GM19438 (cell line): ENCODE measurements at regions not wholly inside any gene's neighbourhood (a gene's known extent, or its start where the extent isn't known, plus 50 kb on each side); places are given as distances from the start of the nearest gene placed in this dataset.
"Not testable (repeated sequence)": the region's sequence is repeated elsewhere in the genome, so short reads cannot be mapped to it uniquely, and the experiment has no call there.

Source experiments
- ATAC-seq: cut with Tn5 transposase; IDR thresholded peaks from one replicate; pipeline ENCODE4 v1.9.1; 2021; ENCODE audit warnings: low read depth; ENCODE audit not compliant: unreplicated experiment

DNA sequence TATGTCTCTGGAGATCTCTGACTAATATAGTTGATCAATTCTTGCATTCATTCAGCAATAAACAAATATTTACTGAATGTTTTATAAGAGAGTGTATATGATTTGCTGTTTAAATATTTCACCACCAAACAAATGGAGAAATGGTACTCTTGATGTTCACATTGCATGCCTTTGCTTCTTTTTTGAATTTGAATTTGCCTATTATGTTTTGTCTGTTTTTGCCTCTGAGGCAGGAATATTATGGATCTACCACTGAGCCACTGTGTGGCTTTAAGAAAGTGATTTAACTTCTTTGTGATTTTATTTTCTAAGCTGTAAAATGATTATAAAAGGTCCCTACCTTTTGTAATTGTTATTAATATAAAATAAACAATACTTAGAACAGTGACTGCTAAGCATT is 345.0 kb downstream of the DOK5 start:
- ATAC-seq, result no peak

DNA sequence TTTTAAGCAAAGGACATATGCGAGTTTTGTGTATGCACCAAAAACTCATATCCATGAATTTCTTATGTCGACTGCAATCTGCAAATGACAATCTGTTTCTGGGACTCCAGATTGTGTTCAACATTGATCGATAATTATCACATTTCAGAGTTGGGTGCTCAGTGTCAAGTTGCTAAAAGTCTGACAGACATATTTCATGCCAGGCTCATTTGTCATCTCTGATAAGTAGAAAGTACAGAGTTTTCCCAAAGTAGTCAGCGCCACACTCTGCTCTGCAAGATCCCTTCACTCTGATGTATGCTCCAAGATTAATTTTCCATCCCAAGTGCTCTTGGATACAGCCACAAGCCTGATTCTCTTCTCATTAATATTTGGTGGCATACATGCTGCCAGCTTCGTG is 331.1 kb downstream of the DOK5 start:
- ATAC-seq, result no peak

DNA sequence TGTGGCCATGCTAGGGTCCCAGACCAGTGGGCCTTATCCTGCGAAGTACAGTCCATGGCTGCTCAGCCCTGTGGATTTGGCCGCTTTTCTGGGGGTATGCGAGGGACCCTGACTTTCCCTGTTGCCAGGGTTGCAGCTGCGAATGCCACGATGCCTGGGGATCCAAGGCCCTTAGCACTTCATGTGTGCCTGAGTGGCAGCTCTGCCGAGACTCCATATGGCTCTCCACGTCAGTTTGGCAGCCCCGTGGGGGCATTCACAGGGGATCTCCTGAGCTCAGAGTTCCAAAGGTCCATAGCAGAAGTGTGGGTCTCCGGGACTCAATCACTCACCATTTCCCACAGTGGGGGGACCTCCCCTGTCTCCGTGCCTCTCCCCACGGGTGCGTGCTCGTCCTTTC is 319.5 kb downstream of the DOK5 start:
- ATAC-seq, result no peak

DNA sequence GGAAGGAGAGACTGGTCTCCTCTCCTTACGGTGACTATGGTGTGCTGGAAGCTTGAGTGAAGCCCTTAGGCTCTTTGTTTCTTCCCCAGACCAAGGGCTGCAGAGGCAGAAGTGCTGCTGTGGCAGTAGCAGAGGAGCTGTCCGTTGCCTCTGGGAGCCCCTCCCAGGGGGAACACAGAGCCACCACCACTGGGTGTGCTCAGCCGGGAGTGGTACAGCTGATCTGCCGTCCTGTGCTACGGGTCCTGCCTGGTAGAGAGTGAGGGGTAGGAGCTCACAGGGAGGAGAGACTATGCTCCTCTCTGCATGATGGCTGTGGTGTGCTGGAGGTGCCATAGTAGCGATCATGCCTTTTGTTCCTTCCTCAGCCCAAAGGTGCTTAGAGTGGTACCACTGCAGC is 318.7 kb downstream of the DOK5 start:
- ATAC-seq, result no peak

DNA sequence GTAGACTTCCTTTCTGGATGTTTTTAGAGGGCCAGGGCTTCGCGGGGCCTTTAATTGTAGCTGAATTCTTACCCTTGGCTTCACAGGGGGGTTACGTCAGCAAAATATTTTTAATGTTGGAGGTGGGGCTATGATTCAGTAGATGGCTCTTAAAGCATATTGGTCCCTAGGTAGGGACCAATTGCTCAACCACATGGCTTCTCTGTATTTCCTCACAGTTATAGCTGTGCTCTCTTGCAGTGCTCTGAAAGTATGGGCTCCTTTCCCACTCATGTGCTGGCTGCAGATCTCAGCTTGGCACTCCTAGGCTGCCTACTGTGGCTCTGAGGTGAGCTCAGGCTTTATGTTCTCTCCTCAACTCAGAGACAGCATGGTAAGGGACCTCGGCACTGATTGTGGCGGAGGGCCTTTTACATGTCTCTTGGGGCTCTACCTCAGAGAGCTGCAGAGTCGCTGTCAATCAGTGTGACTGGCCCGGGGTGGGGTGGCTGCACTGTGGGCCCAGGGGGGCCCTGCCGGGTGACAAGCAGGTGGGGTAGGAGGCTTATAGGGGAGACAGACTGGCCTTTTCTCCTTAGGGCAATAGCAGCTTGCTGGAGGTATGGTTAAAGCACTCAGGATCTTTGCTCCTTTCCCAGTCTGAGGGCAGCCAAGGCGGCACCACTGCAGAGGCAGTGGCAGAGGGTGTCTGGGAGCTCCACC is 318.0 kb downstream of the DOK5 start:
- no peak for ATAC-seq

DNA sequence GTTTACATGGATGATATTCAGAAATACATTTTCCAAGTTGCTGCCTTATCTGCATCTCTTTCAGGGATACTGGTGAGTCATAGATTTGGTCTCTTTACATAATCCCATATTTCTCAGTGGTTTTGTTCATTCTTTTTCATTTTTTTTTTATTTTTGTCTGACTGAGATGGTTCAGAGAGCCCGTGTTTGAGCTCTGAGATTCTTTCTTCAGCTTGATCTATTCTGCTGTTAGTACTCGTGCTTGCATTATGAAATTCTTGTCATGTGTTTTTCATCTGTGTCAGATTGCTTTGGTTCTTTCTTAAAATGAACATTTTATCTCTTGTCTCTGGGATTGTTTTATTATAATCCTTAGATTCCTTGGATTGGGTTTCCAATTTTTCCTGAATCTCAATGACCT is 317.3 kb downstream of the DOK5 start:
- no peak for ATAC-seq

DNA sequence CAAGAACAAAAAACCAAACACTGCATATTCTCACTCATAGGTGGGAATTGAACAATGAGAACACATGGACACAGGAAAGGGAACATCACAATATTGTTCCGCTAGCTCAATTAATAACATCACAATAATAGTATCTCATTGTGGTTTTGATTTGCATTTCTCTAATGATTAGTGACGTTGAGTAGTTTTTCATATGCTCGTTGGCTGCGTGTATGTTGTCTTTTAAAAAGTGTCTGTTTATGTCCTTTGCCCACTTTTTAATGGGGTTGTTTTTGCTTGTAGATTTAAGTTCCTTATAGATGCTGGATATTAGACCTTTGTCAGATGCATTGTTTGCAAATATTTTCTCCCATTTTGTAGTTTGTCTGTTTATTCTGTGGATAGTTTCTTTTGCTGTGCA is 312.9 kb downstream of the DOK5 start:
- ATAC-seq, result not testable (repeated sequence)

DNA sequence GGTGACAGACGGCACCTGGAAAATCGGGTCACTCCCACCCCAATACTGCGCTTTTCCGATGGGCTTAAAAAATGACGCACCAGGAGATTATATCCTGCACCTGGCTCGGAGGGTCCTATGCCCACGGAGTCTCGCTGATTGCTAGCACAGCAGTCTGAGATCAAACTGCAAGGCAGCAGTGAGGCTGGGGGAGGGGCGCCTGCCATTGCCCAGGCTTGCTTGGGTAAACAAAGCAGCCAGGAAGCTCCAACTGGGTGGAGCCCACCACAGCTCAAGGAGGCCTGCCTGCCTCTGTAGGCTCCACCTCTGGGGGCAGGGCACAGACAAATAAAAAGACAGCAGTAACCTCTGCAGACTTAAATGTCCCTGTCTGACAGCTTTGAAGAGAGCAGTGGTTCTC is 307.4 kb downstream of the DOK5 start:
- ATAC-seq, result not testable (repeated sequence)

DNA sequence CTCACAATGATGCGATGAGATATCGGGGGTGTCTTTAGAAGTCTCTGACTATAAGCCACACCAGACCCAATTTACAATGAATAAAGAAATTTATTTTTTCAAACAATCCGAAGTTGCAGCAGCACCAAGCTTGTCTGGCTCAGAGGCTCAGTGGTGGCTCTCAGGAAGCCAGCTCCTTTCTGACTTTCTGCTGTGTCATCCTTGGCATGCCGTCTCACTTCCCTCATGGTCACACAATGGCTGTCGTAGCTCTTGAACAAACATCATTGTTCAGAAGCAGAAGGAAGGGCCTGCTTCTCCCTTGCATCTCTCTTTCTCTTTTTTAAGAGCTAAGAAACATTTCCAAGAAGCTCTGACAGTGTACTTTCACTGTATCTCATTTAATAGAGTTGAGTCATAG is 299.0 kb downstream of the DOK5 start:
- no peak for ATAC-seq

DNA sequence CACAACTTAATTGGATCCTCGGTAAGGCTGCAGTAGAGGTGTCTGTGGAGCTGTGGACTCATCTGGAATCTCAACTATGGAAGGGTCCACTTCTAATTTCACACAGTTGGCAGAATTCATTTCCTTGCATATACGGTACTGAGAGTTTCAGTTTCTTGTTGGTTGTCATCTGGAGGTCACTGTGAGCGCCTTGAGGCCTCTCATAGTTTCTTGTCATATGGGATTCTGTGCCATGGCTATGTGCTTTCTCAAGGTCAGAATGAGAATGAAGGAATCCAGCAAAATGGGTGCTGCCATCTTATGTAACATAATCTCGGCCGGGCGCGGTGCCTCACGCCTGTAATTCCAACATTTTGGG is 298.2 kb downstream of the DOK5 start:
- ATAC-seq, result no peak

DNA sequence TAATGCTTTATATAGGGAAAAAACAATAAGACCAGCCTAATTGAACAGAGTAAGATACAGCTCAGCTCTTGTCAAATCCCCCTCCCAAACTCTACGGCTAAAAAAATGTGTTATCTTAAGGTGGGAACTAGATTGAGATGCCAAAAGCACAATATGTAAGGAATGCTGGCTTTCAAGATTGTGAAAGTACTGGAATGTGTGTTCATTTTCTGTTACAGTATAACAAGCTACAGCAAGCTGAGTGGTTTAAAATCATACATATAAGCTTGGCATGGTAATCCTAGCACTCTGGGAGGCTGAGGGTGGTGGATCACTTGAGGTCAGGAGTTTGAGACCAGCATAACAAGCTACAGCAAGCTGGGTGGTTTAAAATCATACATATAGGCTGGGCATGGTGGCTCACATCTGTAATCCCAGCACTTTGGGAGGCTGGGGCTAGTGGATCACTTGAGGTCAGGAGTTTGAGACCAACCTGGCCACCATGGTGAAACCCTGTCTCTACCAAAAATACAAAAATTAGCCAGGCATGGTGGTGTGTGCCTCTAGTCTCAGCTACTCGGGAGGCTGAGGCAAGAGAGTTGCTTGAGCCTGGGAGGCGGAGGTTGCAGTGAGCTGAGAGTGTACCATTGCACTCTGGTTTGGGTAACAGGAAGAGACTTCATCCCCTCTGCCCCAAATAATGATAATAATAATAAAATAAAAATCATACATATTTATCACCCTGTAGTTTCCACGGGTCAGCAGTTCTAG is 297.7 kb downstream of the DOK5 start:
- no peak for ATAC-seq

DNA sequence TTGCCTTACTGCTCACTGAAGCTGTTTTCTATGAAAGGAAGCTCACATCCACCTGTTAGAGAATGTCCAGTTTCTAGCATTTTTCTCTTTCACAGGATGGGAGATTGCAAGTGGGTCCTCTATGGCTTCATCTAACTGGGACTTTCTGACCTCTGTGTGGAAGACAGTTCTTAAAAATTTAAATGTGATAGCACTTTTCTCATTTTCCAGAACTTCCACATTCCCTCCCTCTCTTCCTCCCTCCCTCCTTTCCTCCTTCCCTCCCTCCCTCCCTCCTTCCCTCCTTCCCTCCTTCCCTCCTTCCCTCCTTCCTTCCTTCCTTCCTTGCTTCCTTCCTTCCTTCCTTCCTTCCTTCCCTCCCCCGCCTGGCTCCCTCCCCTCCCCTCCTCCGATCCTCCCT is 291.1 kb downstream of the DOK5 start:
- ATAC-seq, result no peak

DNA sequence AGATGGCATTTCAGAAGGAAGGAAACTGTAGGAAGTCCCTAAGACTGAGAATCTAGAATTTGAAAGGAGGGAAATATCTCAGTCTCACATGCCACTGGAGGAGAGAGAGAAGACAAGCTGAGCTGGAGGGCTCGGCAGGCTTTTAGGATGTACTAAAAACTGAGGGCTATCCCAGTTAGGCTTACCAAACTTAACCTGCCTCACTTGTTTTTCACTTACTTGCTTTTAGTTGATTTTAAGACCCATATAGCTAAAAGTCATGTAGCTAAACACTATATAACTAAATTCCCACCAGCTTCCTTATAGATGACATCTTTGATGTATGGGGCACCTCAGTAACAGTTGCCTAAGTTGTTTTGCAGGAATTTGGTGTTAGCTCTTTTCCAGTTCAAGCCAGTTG is 288.0 kb downstream of the DOK5 start:
- no peak for ATAC-seq

DNA sequence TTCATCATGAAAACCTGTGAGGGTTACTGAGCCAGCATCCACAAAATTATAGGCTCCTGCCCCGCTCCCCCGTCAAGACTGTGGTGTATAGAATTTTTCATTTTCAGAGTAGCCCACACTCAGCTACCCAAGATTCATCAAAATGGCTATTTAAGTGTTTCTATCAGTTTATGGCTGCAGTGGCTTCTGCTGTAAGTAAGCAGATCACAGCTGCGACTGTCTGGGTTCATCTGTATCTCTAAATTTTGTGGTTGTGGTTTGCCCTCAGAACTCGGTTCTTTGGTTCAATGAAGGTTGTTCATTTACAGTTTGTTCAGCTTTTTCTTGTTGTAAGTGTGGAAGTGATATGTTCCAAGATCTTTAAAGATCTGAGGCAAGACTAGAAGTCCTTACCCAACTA is 284.2 kb downstream of the DOK5 start:
- ATAC-seq, result no peak

DNA sequence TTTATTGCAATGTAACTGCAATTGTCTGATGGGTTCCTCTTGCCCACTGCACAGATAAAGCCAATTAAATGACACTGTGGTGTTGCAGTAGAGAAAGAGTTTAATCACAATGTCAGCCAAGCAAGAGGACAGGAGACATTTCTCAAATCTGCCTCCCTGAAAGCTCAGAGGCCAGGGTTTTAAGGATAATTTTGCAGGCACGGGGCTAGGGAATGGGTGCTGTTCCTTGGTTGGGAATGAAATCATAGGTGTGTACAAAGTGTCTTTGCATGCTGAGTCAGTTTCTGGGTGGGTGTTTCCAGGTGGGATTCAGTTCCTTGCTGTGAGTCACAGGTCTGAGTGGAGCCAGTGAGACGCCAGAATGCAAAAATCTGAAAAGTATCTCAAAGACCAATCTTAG is 271.4 kb downstream of the DOK5 start:
- ATAC-seq, result no peak

DNA sequence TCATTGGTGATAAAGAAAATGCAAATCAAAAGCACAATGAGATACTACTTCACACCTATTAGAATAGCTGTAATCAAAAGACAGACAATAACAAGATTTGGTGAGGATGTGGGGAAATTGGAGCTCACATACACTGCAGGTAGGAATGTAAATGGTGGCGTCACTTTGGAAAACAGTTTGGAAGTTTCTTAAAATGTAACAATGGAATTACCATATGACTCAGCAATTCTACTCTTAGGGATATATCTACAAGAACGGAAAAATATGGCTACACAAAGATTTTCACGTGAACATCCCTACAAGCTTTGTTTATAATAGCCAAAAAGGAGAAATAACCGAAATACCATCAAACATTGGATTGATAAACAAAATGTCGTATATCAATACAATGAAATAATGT is 270.4 kb downstream of the DOK5 start:
- no peak for ATAC-seq

DNA sequence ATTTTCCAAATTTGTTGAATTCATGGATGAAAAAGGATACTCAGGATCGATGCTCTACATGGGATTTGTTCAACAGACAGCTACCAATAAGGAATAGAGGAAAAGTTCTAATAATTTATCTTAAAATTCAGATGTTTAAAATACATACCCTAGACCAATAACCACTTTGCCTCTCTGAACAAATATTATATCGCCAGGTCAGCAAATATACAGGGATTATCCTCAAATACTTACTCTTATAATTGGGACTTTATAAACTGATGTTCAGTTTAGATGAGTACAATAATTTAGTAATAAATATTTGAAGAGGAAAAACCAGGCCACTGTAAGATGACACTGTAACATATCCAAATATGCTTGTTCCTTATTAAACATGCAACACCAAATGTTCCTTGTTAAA is 268.7 kb downstream of the DOK5 start:
- no peak for ATAC-seq

DNA sequence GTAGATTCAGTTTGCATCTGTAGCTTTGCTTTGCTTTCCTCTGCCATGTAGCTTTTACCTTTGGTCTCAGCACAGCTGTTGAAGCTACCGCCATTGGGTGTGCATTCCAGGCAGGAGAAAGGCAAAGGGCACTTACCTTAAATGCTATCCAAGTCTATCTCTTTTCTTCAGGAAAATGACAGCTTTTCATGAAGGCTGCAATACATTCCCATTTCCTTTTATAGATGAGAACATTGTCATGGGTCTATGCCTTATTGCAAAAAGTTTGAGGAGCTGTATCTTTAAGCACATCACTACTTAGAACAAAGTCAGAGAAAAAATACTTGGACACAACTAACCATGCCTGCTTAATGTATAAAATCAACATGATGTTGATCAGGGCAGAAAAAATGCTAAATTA is 266.8 kb downstream of the DOK5 start:
- no peak for ATAC-seq

DNA sequence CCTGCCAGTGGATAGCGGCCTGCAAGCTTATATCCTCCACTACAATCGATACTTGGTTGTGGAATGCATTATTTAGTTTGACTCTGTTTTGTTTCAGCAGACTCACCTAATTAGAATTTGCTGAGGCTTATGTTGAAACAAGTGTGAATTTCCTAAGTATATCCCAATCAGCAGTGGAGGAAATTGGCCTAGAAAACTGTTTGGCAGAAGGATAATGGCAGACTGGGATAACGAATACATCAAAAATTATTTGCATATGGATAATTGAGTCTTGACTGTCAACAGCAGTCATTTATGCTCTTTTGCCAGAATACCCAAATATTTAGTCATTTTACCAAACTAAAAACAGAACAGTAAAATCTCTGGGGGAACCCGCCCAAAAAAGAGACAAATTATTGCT is 261.0 kb downstream of the DOK5 start:
- no peak for ATAC-seq

DNA sequence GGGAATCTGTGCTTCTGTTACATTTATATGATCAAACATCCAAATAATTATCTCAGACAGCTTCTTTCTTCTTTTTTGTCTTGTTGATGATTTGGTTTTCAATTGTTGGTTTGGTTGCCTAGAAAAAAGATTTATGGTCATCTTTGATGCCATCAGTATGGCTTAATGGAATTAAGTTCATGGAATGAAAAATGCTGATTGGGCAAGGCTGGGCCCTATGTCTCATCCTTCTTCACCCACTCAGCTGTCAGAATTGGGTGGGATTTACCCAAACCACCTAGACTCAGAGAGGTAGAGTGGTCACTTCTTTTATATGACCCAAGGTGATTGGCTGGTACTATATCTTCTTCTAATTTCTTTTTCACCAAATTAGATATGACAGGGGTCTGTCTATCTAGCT is 258.3 kb downstream of the DOK5 start:
- ATAC-seq, result no peak

DNA sequence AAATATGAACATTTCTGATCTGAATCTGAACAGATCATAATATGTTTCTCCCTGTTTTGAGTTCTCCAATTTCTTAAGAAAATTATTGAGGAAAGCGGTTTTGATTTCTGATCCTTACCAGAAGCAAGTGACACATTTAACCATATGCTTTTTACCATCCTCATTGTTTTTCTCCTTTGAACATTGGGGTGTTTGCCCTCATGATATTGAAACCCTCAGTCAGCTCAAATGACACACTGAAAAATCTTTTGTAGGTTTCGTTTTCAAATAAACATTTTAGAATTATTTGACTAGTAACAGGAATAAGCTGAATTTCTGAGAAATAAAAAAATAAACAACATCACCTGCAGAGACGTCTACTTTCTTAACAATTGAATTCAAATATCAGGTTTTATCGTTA is 252.1 kb downstream of the DOK5 start:
- ATAC-seq, result no peak

DNA sequence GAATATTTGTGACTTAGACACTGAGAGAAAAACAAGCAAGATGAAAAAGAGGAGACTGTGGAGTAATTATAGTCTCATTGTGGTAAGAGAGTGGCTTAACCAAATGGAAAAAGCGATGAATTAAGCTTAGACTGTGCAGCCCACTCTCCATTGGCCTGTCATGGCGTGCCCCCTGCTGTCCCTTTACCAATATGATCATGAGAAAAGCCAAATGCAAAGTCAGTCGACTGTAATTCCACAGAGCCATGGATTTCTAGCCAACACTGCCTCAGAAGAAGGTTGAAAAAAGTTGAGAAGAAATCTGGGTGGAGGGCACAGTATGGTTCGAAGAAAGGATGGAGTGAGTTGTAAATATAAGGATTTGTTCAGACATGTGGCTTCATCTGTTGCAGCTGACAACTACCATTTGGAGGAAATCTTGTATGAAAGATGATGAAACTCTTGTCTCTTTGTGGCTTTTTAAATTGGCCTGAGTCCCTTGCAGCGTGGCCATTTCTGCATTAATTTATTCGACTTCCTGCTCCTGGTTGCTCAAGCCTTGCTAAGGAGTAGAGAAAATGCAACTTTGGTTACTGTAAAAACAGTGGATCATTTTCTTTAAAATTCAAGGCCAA is 251.4 kb downstream of the DOK5 start:
- ATAC-seq, result no peak
